ENCODE measurements at regions not wholly inside any gene's neighbourhood (a gene's known extent, or its start where the extent isn't known, plus 50 kb on each side); places are given as distances from the start of the nearest gene placed in this dataset.

DNA sequence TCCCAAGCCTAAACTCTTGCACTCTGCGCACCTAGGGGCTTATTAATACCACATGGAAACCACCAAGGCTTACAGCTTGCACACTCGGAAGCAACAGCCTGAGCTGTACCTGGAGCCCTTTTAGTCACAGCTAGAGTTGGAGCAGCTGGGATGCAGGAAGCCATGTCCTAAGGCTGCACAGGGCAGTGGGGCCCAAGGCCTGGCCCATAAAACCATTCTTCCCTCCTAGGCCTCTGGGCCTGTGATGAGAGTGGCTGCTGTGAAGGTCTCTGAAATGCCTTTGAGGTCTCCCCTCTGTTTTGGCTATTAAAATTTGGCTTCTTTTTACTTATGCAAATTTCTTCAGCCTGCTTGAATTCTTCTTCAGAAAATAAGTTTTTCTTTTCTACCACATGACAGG lies 383.9 kb upstream of the UBE2E2 start:
- TF ChIP-seq, protein P1, sequence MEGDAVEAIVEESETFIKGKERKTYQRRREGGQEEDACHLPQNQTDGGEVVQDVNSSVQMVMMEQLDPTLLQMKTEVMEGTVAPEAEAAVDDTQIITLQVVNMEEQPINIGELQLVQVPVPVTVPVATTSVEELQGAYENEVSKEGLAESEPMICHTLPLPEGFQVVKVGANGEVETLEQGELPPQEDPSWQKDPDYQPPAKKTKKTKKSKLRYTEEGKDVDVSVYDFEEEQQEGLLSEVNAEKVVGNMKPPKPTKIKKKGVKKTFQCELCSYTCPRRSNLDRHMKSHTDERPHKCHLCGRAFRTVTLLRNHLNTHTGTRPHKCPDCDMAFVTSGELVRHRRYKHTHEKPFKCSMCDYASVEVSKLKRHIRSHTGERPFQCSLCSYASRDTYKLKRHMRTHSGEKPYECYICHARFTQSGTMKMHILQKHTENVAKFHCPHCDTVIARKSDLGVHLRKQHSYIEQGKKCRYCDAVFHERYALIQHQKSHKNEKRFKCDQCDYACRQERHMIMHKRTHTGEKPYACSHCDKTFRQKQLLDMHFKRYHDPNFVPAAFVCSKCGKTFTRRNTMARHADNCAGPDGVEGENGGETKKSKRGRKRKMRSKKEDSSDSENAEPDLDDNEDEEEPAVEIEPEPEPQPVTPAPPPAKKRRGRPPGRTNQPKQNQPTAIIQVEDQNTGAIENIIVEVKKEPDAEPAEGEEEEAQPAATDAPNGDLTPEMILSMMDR (IDR thresholded peaks at IDR 0.05) = no peak
- TF ChIP-seq ZFX (IDR thresholded peaks at IDR 0.05; ENCODE audit: borderline replicate concordance) = no peak

Measured in 22Rv1 (cell line).